GM04504 (cell line): ENCODE measurements at regions not wholly inside any gene's neighbourhood (a gene's known extent, or its start where the extent isn't known, plus 50 kb on each side); places are given as distances from the start of the nearest gene placed in this dataset.
"Not testable (repeated sequence)": the region's sequence is repeated elsewhere in the genome, so short reads cannot be mapped to it uniquely, and the experiment has no call there.

Experiments
- DNase-seq: peaks from one replicate; pipeline ENCODE4 v3.0.0-alpha.2; 2012; ENCODE audit warnings: low read depth

GRCh38 chr10:46803082-46803481 lies 108.1 kb upstream of the PTPN20 start:
- DNase-seq: not testable (repeated sequence)

GRCh38 chr10:46810222-46810621 lies 101.0 kb upstream of the PTPN20 start:
- DNase-seq: not testable (repeated sequence)

GRCh38 chr10:46816126-46816525 lies 95.1 kb upstream of the PTPN20 start:
- not testable (repeated sequence) for DNase-seq

- DNase-seq: not testable (repeated sequence)
Measured at GRCh38 chr10:46840393-46841050, 70.7 kb upstream of the PTPN20 start.

- not testable (repeated sequence) for DNase-seq
Measured at GRCh38 chr10:46841051-46841593, 70.1 kb upstream of the PTPN20 start.

- not testable (repeated sequence) for DNase-seq
Measured at GRCh38 chr10:46845194-46845593, 66.0 kb upstream of the PTPN20 start.

GRCh38 chr10:46845640-46846039 lies 65.6 kb upstream of the PTPN20 start:
- not testable (repeated sequence) for DNase-seq

GRCh38 chr10:46860753-46861152 lies 50.5 kb upstream of the PTPN20 start:
- DNase-seq: not testable (repeated sequence)
